ENCODE measurements at regions not wholly inside any gene's neighbourhood (a gene's known extent, or its start where the extent isn't known, plus 50 kb on each side); places are given as distances from the start of the nearest gene placed in this dataset.

DNA sequence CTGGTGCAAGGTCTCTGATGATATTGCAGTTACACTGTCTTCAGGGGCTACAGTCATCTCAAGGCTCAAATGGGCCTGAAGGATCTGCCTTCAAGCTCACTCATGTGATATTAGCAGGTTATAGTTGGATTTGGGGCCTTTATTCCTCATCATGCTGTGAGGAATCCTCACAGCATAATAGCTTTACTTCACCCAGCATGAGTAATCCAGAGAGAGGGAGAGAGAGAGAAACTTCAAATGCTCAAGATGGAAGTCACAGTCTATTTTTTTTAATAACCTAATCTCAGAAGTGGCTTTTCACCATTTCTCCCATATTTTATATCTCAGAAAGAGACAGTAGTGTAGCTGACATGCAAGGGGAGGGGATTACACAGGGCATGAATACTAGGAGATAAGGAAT lies 658.7 kb downstream of the EPHA4 start:
- Histone ChIP-seq H3K4me3 (ENCODE audit: low read length) (no peak overlapping the region), H3K36me3 (ENCODE audit: insufficient read depth, low read length) (no peaks in the 10 kb centered on the region), H2AFZ (ENCODE audit: low read depth, low read length) (no peak overlapping the region), H3K4me2 (ENCODE audit: low read length) (no peak overlapping the region), H3K27ac (ENCODE audit: low read length) (no peak overlapping the region), H4K20me1 (ENCODE audit: insufficient read depth) (no peaks in the 10 kb centered on the region), H3K27me3 (ENCODE audit: insufficient read depth, low read depth, low read length) (no peaks in the 10 kb centered on the region), H3K9me2 (ENCODE audit: insufficient read depth, low read length) (no peaks in the 10 kb centered on the region), H3K79me2 (replicated peaks; ENCODE audit: insufficient read depth, low read length) (no peaks in the 10 kb centered on the region), H3F3A (ENCODE audit: insufficient read depth, low read length, poor library complexity, severe bottlenecking) (no peaks in the 10 kb centered on the region), H3K9me3 (ENCODE audit: low read length) (no peaks in the 10 kb centered on the region), H3K9ac (ENCODE audit: low read length) (no peak overlapping the region)
- TF ChIP-seq POLR2AphosphoS5 (IDR thresholded peaks at IDR 0.05) (no peak), EZH2 (IDR thresholded peaks at IDR 0.05; ENCODE audit: borderline replicate concordance, insufficient read depth, low read length, poor library complexity, severe bottlenecking) (no peak), RAD21 (conservative IDR thresholded peaks at IDR 0.05) (no peak)
- TF ChIP-seq, protein P1, sequence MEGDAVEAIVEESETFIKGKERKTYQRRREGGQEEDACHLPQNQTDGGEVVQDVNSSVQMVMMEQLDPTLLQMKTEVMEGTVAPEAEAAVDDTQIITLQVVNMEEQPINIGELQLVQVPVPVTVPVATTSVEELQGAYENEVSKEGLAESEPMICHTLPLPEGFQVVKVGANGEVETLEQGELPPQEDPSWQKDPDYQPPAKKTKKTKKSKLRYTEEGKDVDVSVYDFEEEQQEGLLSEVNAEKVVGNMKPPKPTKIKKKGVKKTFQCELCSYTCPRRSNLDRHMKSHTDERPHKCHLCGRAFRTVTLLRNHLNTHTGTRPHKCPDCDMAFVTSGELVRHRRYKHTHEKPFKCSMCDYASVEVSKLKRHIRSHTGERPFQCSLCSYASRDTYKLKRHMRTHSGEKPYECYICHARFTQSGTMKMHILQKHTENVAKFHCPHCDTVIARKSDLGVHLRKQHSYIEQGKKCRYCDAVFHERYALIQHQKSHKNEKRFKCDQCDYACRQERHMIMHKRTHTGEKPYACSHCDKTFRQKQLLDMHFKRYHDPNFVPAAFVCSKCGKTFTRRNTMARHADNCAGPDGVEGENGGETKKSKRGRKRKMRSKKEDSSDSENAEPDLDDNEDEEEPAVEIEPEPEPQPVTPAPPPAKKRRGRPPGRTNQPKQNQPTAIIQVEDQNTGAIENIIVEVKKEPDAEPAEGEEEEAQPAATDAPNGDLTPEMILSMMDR (IDR thresholded peaks at IDR 0.05; ENCODE audit: poor library complexity, severe bottlenecking): no peak

DNA sequence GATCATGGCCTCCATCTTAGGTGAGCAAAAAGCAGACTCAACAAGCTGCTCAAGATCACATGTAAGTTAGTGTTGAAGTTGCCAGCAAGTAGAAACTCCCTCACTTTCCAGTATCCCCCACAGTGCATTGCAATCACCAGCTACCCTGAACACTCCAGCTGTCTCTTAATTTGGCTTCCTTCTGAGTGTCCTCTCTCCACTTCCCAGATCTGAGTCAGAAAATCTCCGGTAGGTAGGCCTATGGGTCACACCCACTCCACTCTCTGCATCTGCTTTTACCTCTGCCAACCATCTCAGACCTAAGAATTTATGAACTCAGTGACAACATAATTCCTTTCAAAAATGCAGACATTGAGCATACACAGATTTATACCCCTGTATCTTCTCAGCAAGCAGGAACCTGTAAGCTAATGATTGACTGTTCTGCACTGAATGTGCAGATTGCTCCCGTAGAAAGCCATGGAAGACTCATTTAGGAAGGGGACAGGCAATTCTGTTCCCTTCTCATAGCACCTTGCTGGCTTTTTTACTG lies 656.9 kb downstream of the EPHA4 start:
- H3K4me2 ChIP-seq (ENCODE audit: low read length): no peak overlapping the region
- no peaks in the 10 kb centered on the region for H3K9me2 ChIP-seq (ENCODE audit: insufficient read depth, low read length)
- no peak overlapping the region for H3K9ac ChIP-seq (ENCODE audit: low read length)
- no peak for TF ChIP-seq POLR2AphosphoS5 (IDR thresholded peaks at IDR 0.05)
- no peak for TF ChIP-seq TAF1 (IDR thresholded peaks at IDR 0.05; ENCODE audit: low read depth)
- TF ChIP-seq EZH2 (IDR thresholded peaks at IDR 0.05; ENCODE audit: borderline replicate concordance, insufficient read depth, low read length, poor library complexity, severe bottlenecking): no peak
- TF ChIP-seq MXI1 (conservative IDR thresholded peaks at IDR 0.05; ENCODE audit: poor library complexity, severe bottlenecking): no peak
- TF ChIP-seq SMC3 (conservative IDR thresholded peaks at IDR 0.05; ENCODE audit: poor library complexity): no peak
- TF ChIP-seq, protein P2, sequence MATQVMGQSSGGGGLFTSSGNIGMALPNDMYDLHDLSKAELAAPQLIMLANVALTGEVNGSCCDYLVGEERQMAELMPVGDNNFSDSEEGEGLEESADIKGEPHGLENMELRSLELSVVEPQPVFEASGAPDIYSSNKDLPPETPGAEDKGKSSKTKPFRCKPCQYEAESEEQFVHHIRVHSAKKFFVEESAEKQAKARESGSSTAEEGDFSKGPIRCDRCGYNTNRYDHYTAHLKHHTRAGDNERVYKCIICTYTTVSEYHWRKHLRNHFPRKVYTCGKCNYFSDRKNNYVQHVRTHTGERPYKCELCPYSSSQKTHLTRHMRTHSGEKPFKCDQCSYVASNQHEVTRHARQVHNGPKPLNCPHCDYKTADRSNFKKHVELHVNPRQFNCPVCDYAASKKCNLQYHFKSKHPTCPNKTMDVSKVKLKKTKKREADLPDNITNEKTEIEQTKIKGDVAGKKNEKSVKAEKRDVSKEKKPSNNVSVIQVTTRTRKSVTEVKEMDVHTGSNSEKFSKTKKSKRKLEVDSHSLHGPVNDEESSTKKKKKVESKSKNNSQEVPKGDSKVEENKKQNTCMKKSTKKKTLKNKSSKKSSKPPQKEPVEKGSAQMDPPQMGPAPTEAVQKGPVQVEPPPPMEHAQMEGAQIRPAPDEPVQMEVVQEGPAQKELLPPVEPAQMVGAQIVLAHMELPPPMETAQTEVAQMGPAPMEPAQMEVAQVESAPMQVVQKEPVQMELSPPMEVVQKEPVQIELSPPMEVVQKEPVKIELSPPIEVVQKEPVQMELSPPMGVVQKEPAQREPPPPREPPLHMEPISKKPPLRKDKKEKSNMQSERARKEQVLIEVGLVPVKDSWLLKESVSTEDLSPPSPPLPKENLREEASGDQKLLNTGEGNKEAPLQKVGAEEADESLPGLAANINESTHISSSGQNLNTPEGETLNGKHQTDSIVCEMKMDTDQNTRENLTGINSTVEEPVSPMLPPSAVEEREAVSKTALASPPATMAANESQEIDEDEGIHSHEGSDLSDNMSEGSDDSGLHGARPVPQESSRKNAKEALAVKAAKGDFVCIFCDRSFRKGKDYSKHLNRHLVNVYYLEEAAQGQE (IDR thresholded peaks at IDR 0.05; ENCODE audit: borderline replicate concordance): no peak
- TF ChIP-seq RAD21 (conservative IDR thresholded peaks at IDR 0.05): no peak
- TF ChIP-seq, protein P1 (IDR thresholded peaks at IDR 0.05; ENCODE audit: poor library complexity, severe bottlenecking): no peak
- TF ChIP-seq EP300 (conservative IDR thresholded peaks at IDR 0.05; ENCODE audit: poor library complexity, severe bottlenecking): no peak
- no peak overlapping the region for H3K27ac ChIP-seq (ENCODE audit: low read length)
- H3K9me3 ChIP-seq (ENCODE audit: low read length): no peaks in the 10 kb centered on the region
- H4K20me1 ChIP-seq (ENCODE audit: insufficient read depth): no peaks in the 10 kb centered on the region
- no peak overlapping the region for H3K4me3 ChIP-seq (ENCODE audit: low read length)
- no peak overlapping the region for H2AFZ ChIP-seq (ENCODE audit: low read depth, low read length)
- no peaks in the 10 kb centered on the region for H3K79me2 ChIP-seq (replicated peaks; ENCODE audit: insufficient read depth, low read length)
- H3K27me3 ChIP-seq (ENCODE audit: insufficient read depth, low read depth, low read length): no peaks in the 10 kb centered on the region
- no peaks in the 10 kb centered on the region for H3K36me3 ChIP-seq (ENCODE audit: insufficient read depth, low read length)
- no peaks in the 10 kb centered on the region for H3F3A ChIP-seq (ENCODE audit: insufficient read depth, low read length, poor library complexity, severe bottlenecking)
